Mesothelial cell of epicardium (in vitro differentiated cells): ENCODE measurements at regions not wholly inside any gene's neighbourhood (a gene's known extent, or its start where the extent isn't known, plus 50 kb on each side); places are given as distances from the start of the nearest gene placed in this dataset.

Source experiments
- DNase-seq, 2 experiments: peaks; one replicate each; pipeline ENCODE4 v3.0.0; 2021; ENCODE audit warnings: low spot score in 2 of 2; ENCODE audit not compliant: unreplicated experiment in 2 of 2
- H3K27ac Mint-ChIP-seq: 2 replicates; pipeline ENCODE4 v1.8.0; 2021; ENCODE audit warnings: mixed read lengths
- H3K27me3 Mint-ChIP-seq: 2 replicates; pipeline ENCODE4 v1.8.0; 2021; ENCODE audit warnings: low read depth, mixed read lengths
- H3K36me3 Mint-ChIP-seq: 2 replicates; pipeline ENCODE4 v1.8.0; 2021; ENCODE audit warnings: mixed read lengths
- H3K4me1 Mint-ChIP-seq: 2 replicates; pipeline ENCODE4 v1.8.0; 2021; ENCODE audit warnings: mixed read lengths
- H3K4me3 Mint-ChIP-seq: 2 replicates; pipeline ENCODE4 v1.8.0; 2021; ENCODE audit warnings: mild to moderate bottlenecking, moderate library complexity, mixed read lengths
- H3K9me3 Mint-ChIP-seq: 2 replicates; pipeline ENCODE4 v1.8.0; 2021; ENCODE audit warnings: mixed read lengths
- TF ChIP-seq, protein P1 (sequence below): fragments of 200-600 bp; sonication (generic); IDR thresholded peaks from one replicate; pipeline ENCODE4 v1.5.0; 2021; ENCODE audit warnings: antibody characterized with exemption; ENCODE audit not compliant: unreplicated experiment

DNA sequence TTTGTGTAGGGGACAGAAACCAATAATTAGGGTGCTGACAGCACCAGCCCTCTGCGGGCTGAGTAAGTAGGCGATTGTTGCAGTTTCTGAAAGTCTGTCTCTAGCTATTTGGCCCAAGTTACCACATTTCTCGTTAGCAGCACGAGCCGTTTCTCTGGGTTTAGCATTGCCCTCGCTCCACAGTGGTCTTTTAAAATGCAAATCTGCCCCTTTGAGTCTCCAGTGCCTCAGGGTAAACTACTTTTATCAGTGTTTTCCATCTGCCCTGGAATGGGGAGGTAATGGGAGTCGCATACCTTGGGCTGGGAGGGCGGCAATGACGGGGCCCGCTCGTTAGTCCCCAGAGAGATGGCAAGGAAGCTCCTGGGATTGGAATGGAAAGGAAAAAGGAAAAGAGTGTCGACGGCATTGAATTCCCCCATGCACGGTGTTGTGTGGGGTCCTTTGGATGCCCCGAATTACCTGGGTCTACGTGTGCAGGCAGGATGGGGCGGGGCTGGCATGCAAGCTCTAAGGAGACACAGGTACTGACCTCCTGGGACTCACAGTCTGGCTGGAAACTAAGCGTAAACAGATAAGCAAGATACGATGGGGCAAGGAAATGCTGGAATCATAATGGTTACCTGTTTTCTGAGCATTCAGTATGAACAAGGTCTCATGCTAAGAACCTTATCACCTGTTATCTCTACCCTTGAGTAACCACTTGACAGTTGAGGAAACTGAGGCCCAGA lies 131.8 kb upstream of the MAP1LC3B2 start:
- no peaks in the 10 kb centered on the region for H3K36me3 Mint-ChIP-seq
- H3K4me3 Mint-ChIP-seq: no peak overlapping the region
- H3K4me1 Mint-ChIP-seq: peaks cover 55% of the 10 kb centered on the region
- H3K9me3 Mint-ChIP-seq: no peaks in the 10 kb centered on the region
- TF ChIP-seq, protein P1, sequence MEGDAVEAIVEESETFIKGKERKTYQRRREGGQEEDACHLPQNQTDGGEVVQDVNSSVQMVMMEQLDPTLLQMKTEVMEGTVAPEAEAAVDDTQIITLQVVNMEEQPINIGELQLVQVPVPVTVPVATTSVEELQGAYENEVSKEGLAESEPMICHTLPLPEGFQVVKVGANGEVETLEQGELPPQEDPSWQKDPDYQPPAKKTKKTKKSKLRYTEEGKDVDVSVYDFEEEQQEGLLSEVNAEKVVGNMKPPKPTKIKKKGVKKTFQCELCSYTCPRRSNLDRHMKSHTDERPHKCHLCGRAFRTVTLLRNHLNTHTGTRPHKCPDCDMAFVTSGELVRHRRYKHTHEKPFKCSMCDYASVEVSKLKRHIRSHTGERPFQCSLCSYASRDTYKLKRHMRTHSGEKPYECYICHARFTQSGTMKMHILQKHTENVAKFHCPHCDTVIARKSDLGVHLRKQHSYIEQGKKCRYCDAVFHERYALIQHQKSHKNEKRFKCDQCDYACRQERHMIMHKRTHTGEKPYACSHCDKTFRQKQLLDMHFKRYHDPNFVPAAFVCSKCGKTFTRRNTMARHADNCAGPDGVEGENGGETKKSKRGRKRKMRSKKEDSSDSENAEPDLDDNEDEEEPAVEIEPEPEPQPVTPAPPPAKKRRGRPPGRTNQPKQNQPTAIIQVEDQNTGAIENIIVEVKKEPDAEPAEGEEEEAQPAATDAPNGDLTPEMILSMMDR: no peak
- H3K27me3 Mint-ChIP-seq: no peaks in the 10 kb centered on the region
- DNase-seq: peak in 1 of 2 experiments; percentile 52
- H3K27ac Mint-ChIP-seq: peak overlapping the region; percentile 97

DNA sequence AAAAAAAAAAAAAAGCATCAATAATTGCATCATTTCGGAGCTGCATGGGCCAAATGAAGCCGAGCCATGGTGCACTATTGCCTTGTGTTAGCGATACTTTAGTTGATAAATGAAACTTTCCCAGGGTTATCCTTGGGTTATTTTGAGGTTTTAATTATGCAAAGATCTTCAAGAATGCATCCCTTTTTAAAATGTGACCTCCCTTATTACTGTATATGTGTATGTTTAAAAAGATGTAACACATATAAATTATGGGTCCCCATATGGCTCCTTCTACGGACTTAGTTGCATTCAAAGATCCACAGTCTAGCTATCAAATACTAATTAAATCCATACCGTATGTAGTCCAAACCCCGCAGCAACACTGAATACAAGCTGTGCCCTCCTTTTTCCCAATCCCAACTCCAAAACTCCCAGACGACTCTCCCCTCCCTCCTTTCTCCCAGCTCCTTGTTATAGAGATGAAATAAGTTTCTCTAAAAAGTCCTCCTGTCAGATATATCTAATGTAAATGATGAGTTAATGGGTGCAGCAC lies 129.3 kb upstream of the MAP1LC3B2 start:
- Mint-ChIP-seq H3K9me3 (no peaks in the 10 kb centered on the region), H3K27ac (peak overlapping the region; percentile 76), H3K4me3 (no peak overlapping the region), H3K4me1 (peaks cover 65% of the 10 kb centered on the region), H3K36me3 (no peaks in the 10 kb centered on the region), H3K27me3 (no peaks in the 10 kb centered on the region)
- TF ChIP-seq, protein P1: no peak
- no peak for DNase-seq

DNA sequence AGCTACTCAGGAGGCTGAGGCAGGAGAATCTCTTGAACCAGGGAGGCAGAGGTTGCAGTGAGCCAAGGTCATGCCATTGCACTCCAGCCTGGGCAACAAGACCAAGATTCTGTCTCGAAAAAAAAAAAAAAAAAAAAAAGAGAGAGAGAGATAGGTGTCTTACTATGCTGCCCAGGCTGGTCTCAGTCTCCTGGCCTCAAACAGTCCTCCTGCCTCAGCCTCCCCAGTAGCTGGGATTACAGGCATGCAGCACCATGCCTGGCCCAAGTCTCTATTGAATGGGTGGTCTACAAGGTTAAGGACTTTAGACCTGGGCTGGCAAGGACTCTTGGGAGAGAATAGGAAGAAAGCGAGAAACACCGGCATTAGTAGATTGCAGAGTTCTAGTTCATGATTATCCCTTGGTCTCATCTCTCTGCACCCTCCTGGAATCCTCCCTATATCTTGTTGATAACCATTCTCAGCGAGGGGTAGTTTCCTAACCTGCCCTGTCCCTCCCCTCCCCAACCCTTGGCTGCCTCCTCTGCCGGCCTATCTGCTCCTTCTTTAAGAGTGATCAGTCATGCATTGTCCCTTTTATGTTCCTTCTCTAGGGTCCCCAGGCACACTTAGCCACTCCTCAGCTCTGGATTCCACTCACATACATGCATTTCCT lies 128.1 kb upstream of the MAP1LC3B2 start:
- Mint-ChIP-seq H3K9me3 (no peaks in the 10 kb centered on the region), H3K4me1 (peaks cover 61% of the 10 kb centered on the region), H3K36me3 (no peaks in the 10 kb centered on the region), H3K27me3 (no peaks in the 10 kb centered on the region), H3K4me3 (no peak overlapping the region), H3K27ac (peak overlapping the region; percentile 68)
- TF ChIP-seq, protein P1: no peak
- DNase-seq: no peak

DNA sequence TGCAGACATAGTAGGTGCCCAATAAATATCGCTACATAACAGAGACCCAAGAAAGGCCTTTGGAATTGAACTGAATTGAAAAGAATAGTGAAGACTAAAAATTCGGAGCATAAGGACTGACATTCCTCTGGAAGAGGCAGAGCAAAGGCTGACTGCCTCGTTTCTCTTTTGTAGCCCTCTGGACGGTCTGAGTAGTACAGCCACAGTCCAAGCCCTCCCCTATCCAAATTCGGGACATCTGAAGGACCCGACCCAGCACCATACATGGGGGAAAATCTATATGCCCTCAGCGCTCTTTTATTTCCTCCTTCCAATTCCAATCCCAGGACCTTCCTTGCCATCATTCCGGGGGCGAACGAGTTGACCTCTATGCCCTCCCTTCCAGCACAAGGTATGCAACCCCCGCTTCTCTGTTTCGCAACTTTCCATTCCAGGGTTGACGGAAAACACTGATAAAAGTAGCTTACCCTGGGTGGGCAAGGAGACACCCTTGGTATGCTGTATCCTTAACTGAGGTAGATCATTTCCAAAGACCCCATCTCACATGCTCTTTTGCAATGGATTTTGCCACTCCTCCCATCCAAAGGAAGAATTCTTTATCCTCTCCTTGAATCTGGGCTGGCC lies 127.4 kb upstream of the MAP1LC3B2 start:
- Mint-ChIP-seq H3K36me3 (no peaks in the 10 kb centered on the region), H3K4me3 (no peak overlapping the region), H3K27ac (peak overlapping the region; percentile 68), H3K4me1 (peaks cover 55% of the 10 kb centered on the region), H3K27me3 (no peaks in the 10 kb centered on the region), H3K9me3 (no peaks in the 10 kb centered on the region)
- TF ChIP-seq, protein P1: no peak
- DNase-seq: no peak

DNA sequence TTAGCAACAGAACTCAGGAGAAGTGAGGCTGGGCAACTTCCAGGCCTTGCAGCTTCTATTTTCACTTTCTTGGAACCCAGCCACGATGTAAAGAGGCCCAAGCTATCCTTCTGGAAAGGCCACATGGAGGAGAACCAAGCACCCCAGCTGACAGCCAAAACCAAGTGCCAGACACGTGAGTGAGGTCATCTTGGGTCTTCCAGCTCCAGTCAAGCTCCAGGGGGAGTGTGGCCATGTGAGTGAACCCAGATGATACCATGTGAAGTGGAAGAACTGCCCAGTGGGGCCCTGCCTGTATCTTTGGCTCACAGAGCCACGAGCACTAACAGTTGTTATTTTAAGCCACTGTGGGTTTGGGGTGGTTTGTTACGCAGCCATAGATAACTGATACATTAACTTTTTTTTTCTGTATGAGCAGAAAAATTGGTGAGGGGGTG lies 126.8 kb upstream of the MAP1LC3B2 start:
- H3K9me3 Mint-ChIP-seq: no peaks in the 10 kb centered on the region
- no peak overlapping the region for H3K4me3 Mint-ChIP-seq
- H3K27me3 Mint-ChIP-seq: no peaks in the 10 kb centered on the region
- TF ChIP-seq, protein P1: no peak
- no peak for DNase-seq
- H3K4me1 Mint-ChIP-seq: peaks cover 49% of the 10 kb centered on the region
- H3K36me3 Mint-ChIP-seq: no peaks in the 10 kb centered on the region
- H3K27ac Mint-ChIP-seq: peak overlapping the region; percentile 68
